T-helper 2 cell treated with Interferon-gamma antibody and Interleukin-4, amounts not matched to agents 5 μg/mL and 100 μg/mL, for 36 hours (primary cell): ENCODE measurements at regions not wholly inside any gene's neighbourhood (a gene's known extent, or its start where the extent isn't known, plus 50 kb on each side); places are given as distances from the start of the nearest gene placed in this dataset.

Experiments used
- DNase-seq: peaks from one replicate; pipeline ENCODE4 v3.0.0; 2021; ENCODE audit warnings: low spot score
- H3K27ac Mint-ChIP-seq: one replicate; pipeline ENCODE4 v1.8.0; 2021; ENCODE audit warnings: mild to moderate bottlenecking, mixed read lengths
- H3K27me3 Mint-ChIP-seq: one replicate; pipeline ENCODE4 v1.8.0; 2021; ENCODE audit warnings: low read depth, mixed read lengths
- H3K36me3 Mint-ChIP-seq: one replicate; pipeline ENCODE4 v1.8.0; 2021; ENCODE audit warnings: low read depth, mixed read lengths
- H3K4me1 Mint-ChIP-seq: one replicate; pipeline ENCODE4 v1.8.0; 2021; ENCODE audit warnings: low read depth, mixed read lengths
- H3K4me3 Mint-ChIP-seq: one replicate; pipeline ENCODE4 v1.8.0; 2022; ENCODE audit warnings: mild to moderate bottlenecking, moderate library complexity, mixed read lengths
- H3K9me3 Mint-ChIP-seq: one replicate; pipeline ENCODE4 v1.8.0; 2021; ENCODE audit warnings: mixed read lengths

DNA sequence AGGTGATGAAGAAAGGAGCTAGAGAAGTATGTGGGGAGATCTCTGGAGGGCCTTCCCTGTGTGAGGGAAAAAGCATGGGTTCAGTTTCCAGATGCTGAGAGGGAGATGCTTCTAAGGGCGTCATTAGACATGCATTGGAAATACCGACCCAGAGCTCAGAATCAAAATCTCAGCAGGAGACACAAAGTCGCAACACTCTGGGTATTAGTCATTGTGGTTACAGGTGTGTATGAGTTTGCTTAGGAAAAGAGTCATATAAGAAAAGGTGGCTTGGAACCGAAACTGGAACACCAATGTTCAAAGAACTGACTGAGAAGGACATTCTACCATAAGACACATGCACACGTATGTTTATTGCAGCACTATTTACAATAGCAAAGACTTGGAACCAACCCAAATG is 477.1 kb downstream of the FBXO15 start:
- no peak overlapping the region for H3K27ac Mint-ChIP-seq
- DNase-seq: no peak
- no peak overlapping the region for H3K4me3 Mint-ChIP-seq

DNA sequence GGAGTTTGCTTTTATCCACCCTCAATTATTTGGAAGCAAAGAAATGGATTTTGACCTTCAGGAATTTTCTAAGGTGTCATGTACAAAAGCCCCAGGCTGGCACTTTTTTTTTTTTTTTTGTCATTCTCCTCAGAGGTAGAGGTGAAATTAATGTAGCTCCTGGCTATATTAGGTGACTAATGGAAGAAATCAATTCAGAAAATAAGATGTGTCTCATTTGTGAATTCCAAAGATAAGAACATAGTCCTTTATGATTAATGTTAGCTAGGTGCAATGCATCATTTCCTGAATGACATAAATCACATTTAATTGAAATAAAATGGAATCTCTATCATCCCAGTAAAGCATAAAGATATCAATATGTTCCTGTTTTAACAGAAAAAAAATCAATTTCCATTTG is 477.6 kb downstream of the FBXO15 start:
- no peak for DNase-seq
- Mint-ChIP-seq H3K27ac (no peak overlapping the region), H3K4me3 (no peak overlapping the region), H3K36me3 (no peaks in the 10 kb centered on the region), H3K9me3 (no peaks in the 10 kb centered on the region), H3K4me1 (no peaks in the 10 kb centered on the region), H3K27me3 (no peaks in the 10 kb centered on the region)

More for the DNA sequence above, 477.1 kb downstream of the FBXO15 start:
- Mint-ChIP-seq H3K36me3 (no peaks in the 10 kb centered on the region), H3K9me3 (no peaks in the 10 kb centered on the region), H3K27me3 (no peaks in the 10 kb centered on the region), H3K4me1 (no peaks in the 10 kb centered on the region)

DNA sequence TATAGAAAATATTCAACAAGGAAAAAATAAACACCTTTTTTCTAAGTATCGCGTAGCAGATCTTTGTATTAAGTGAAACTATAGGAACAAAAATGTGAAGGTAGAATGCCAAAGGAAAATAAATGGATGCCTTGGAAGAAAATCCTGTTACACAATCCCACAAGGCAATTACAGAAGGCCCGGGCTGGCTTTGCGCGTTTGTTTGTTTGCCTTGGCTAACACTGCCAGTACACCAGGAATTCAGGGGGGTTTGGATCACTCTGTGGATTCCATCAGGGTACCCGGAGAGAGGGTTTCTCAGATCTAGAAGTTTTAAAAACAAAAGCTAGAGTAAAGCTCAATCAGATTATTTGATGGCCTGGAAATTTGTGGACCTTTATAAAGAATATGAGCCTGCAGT is 478.3 kb downstream of the FBXO15 start:
- DNase-seq: no peak
- H3K36me3 Mint-ChIP-seq: no peaks in the 10 kb centered on the region
- no peaks in the 10 kb centered on the region for H3K4me1 Mint-ChIP-seq
- no peaks in the 10 kb centered on the region for H3K9me3 Mint-ChIP-seq
- no peak overlapping the region for H3K27ac Mint-ChIP-seq
- no peak overlapping the region for H3K4me3 Mint-ChIP-seq
- no peaks in the 10 kb centered on the region for H3K27me3 Mint-ChIP-seq

DNA sequence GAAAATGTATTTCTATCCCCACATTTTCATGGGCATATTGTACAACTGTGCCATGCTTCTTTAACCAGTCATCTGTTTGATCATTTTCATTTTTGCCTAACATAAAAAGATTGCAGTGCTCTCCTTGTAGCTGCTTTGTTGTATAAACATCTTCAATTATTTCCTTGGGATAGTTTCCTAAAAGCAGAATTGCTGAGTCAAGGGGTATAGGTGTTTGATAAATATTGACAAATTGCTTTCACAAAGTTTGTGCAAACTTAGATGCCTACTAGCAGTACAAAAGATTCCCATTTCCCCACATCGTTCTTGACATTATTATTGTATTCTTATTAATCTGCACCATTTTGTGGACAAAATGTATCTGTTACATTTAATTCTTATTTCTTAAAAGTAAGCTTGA is 479.6 kb downstream of the FBXO15 start:
- H3K9me3 Mint-ChIP-seq: no peaks in the 10 kb centered on the region
- no peaks in the 10 kb centered on the region for H3K27me3 Mint-ChIP-seq
- no peak overlapping the region for H3K27ac Mint-ChIP-seq

GRCh38 chr18:73666772-73667171 is 480.9 kb downstream of the FBXO15 start:
- no peaks in the 10 kb centered on the region for H3K9me3 Mint-ChIP-seq
- no peak overlapping the region for H3K27ac Mint-ChIP-seq
- peaks cover 4% of the 10 kb centered on the region for H3K4me1 Mint-ChIP-seq
- no peak overlapping the region for H3K4me3 Mint-ChIP-seq
- no peak for DNase-seq
- no peaks in the 10 kb centered on the region for H3K36me3 Mint-ChIP-seq
- no peaks in the 10 kb centered on the region for H3K27me3 Mint-ChIP-seq

More for the DNA sequence above, 479.6 kb downstream of the FBXO15 start:
- no peak overlapping the region for H3K4me3 Mint-ChIP-seq
- no peaks in the 10 kb centered on the region for H3K36me3 Mint-ChIP-seq
- no peak for DNase-seq
- no peaks in the 10 kb centered on the region for H3K4me1 Mint-ChIP-seq

GRCh38 chr18:73664896-73665295 is 482.7 kb downstream of the FBXO15 start:
- DNase-seq: no peak
- no peak overlapping the region for H3K4me3 Mint-ChIP-seq
- H3K27me3 Mint-ChIP-seq: no peaks in the 10 kb centered on the region
- no peak overlapping the region for H3K27ac Mint-ChIP-seq
- H3K36me3 Mint-ChIP-seq: no peaks in the 10 kb centered on the region
- peaks cover 4% of the 10 kb centered on the region for H3K4me1 Mint-ChIP-seq
- H3K9me3 Mint-ChIP-seq: no peaks in the 10 kb centered on the region

- peaks cover 4% of the 10 kb centered on the region for H3K4me1 Mint-ChIP-seq
- H3K9me3 Mint-ChIP-seq: no peaks in the 10 kb centered on the region
- H3K27me3 Mint-ChIP-seq: no peaks in the 10 kb centered on the region
- DNase-seq: no peak
- H3K27ac Mint-ChIP-seq: no peak overlapping the region
- no peak overlapping the region for H3K4me3 Mint-ChIP-seq
- H3K36me3 Mint-ChIP-seq: no peaks in the 10 kb centered on the region
Measured at GRCh38 chr18:73663581-73663980, 484.1 kb downstream of the FBXO15 start.

DNA sequence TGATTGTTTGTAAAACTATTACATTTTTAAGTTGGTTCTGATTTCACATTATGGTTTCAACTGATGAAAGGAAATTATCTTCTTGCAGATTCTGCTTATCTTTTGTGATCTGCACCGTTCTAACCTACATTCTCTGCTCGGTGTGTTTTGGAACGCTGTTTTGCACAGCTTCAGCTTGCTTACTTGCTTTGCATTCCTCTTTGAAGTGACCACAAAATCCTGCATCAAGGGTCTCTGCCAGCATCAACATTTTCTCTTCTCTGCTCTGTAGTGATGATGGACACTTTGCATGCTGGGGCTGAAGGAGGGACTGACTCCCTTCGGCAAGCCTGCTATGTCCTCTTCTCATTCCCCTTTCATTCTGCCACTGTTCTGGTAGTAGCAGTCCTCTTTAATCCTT is 485.2 kb downstream of the FBXO15 start:
- Mint-ChIP-seq H3K27me3 (no peaks in the 10 kb centered on the region), H3K4me1 (peaks cover 4% of the 10 kb centered on the region), H3K36me3 (no peaks in the 10 kb centered on the region), H3K27ac (no peak overlapping the region), H3K9me3 (no peaks in the 10 kb centered on the region), H3K4me3 (no peak overlapping the region)
- DNase-seq: no peak

GRCh38 chr18:73660931-73661856 is 486.4 kb downstream of the FBXO15 start:
- H3K27me3 Mint-ChIP-seq: no peaks in the 10 kb centered on the region
- no peak overlapping the region for H3K27ac Mint-ChIP-seq
- DNase-seq: no peak
- H3K4me3 Mint-ChIP-seq: no peak overlapping the region
- H3K9me3 Mint-ChIP-seq: no peaks in the 10 kb centered on the region
- H3K36me3 Mint-ChIP-seq: no peaks in the 10 kb centered on the region
- H3K4me1 Mint-ChIP-seq: peaks cover 4% of the 10 kb centered on the region

DNA sequence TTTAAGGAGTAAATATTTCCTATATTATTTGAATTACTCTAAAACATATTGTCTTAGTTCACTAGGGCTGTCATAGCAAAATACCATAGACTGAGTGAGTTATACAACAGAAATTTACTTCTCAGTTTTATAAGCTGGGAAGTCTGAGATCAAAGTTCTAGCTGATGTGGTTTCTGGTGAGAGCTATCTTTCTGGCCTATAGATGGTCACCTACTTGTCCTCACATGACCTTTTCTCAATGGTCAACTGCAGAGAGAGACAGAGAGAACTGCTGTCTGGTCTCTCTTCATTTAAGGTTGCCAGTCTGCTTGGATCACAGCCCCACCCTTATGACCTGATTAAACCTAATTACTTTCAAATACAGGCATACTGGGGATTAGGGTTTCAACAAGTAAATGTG is 490.9 kb downstream of the FBXO15 start:
- no peak overlapping the region for H3K27ac Mint-ChIP-seq
- H3K36me3 Mint-ChIP-seq: no peaks in the 10 kb centered on the region
- no peaks in the 10 kb centered on the region for H3K4me1 Mint-ChIP-seq
- H3K9me3 Mint-ChIP-seq: no peaks in the 10 kb centered on the region
- H3K4me3 Mint-ChIP-seq: no peak overlapping the region
- DNase-seq: no peak
- H3K27me3 Mint-ChIP-seq: peaks cover 2% of the 10 kb centered on the region

DNA sequence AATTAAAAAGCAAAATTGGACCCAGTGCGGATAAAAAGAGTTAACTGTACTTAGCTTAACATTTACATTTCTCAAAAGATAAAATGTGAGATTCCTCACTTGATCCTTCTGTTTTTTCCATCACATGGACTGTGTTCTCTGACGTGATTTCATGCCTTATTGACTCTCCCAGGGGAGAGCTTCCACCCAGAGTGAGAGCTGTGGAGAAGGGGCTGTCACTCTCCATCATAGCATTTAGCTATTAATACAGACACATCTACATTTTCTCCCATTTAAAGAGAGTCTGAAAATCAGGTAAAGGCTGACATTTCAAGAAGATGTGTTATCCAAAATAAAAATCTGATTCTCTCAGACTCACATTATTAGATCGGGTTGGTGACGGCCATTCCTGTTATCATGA is 493.8 kb downstream of the FBXO15 start:
- H3K4me3 Mint-ChIP-seq: no peak overlapping the region
- H3K36me3 Mint-ChIP-seq: no peaks in the 10 kb centered on the region

DNA sequence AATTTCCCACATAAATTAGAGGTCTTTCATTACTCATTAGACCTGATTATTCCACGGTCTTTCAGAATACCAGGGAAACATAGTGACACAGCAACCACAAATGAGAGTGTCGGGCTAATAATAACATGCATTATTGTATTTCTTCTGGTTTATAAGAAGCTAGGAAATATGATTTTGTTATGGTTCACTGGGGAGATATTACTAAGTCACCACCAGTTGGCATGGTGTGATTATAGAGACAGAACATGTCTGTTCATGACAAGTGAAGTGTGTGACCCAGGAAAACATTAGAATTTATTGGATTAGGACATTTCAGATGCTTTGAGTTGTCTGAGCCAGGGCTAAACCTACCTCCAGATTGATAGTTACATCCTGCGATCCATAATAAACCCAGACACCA is 494.4 kb downstream of the FBXO15 start:
- Mint-ChIP-seq H3K9me3 (no peaks in the 10 kb centered on the region), H3K4me1 (no peaks in the 10 kb centered on the region), H3K4me3 (no peak overlapping the region), H3K36me3 (no peaks in the 10 kb centered on the region), H3K27ac (no peak overlapping the region), H3K27me3 (peaks cover 2% of the 10 kb centered on the region)
- no peak for DNase-seq

More for the DNA sequence above, 493.8 kb downstream of the FBXO15 start:
- Mint-ChIP-seq H3K9me3 (no peaks in the 10 kb centered on the region), H3K27me3 (peaks cover 2% of the 10 kb centered on the region), H3K4me1 (no peaks in the 10 kb centered on the region), H3K27ac (no peak overlapping the region)
- DNase-seq: no peak

- H3K27ac Mint-ChIP-seq: no peak overlapping the region
- no peaks in the 10 kb centered on the region for H3K27me3 Mint-ChIP-seq
- no peak overlapping the region for H3K4me3 Mint-ChIP-seq
- no peaks in the 10 kb centered on the region for H3K36me3 Mint-ChIP-seq
- no peaks in the 10 kb centered on the region for H3K9me3 Mint-ChIP-seq
- no peak for DNase-seq
- H3K4me1 Mint-ChIP-seq: no peaks in the 10 kb centered on the region
Measured at GRCh38 chr18:73647391-73647790, 500.2 kb downstream of the FBXO15 start.

- Mint-ChIP-seq H3K27me3 (no peaks in the 10 kb centered on the region), H3K4me1 (no peaks in the 10 kb centered on the region)
Measured at GRCh38 chr18:73646772-73647171, 500.9 kb downstream of the FBXO15 start.

GRCh38 chr18:73646196-73646595 is 501.4 kb downstream of the FBXO15 start:
- no peak for DNase-seq
- H3K4me1 Mint-ChIP-seq: no peaks in the 10 kb centered on the region

More at GRCh38 chr18:73646772-73647171, 500.9 kb downstream of the FBXO15 start:
- no peak overlapping the region for H3K4me3 Mint-ChIP-seq
- H3K36me3 Mint-ChIP-seq: no peaks in the 10 kb centered on the region
- no peak overlapping the region for H3K27ac Mint-ChIP-seq
- H3K9me3 Mint-ChIP-seq: no peaks in the 10 kb centered on the region
- DNase-seq: no peak

More at GRCh38 chr18:73646196-73646595, 501.4 kb downstream of the FBXO15 start:
- Mint-ChIP-seq H3K36me3 (no peaks in the 10 kb centered on the region), H3K4me3 (no peak overlapping the region), H3K27ac (no peak overlapping the region), H3K9me3 (no peaks in the 10 kb centered on the region), H3K27me3 (no peaks in the 10 kb centered on the region)
